ENCODE measurements at regions not wholly inside any gene's neighbourhood (a gene's known extent, or its start where the extent isn't known, plus 50 kb on each side); places are given as distances from the start of the nearest gene placed in this dataset.

GRCh38 chr1:234997201-234997895, 131.3 kb downstream of the TOMM20 start (continued):
- TF ChIP-seq PBX2 (CRISPR knock-in tag; IDR thresholded peaks at IDR 0.05) (no peak), ZNF574 (CRISPR knock-in tag; IDR thresholded peaks at IDR 0.05) (peak; percentile 60; the same call in 1 of the 2 replicates), ZNF556 (CRISPR knock-in tag; IDR thresholded peaks at IDR 0.05; ENCODE audit: borderline replicate concordance) (peak; percentile 60; the same call in 1 of the 2 replicates), ZNF451 (CRISPR knock-in tag; IDR thresholded peaks at IDR 0.05) (no peak), HNRNPK (IDR thresholded peaks at IDR 0.05; ENCODE audit: low read depth, low read length, poor library complexity, severe bottlenecking) (no peak), ZNF746 (CRISPR knock-in tag; IDR thresholded peaks at IDR 0.05) (peak; percentile 59; the same call in 1 of the 2 replicates), ZFX (CRISPR knock-in tag; IDR thresholded peaks at IDR 0.05; ENCODE audit: low read depth) (peak; percentile 61), HMGA1 (CRISPR knock-in tag; conservative IDR thresholded peaks at IDR 0.05) (no peak), ZNF260 (CRISPR knock-in tag; IDR thresholded peaks at IDR 0.05; ENCODE audit: borderline replicate concordance, low read depth) (no peak), ZNF414 (CRISPR knock-in tag; IDR thresholded peaks at IDR 0.05) (0 out of 2 replicates have a peak, but pooled peaks have one; percentile 46), SKI (IDR thresholded peaks at IDR 0.05; ENCODE audit: partially characterized antibody) (peak; percentile 68), ATF2 (CRISPR knock-in tag; IDR thresholded peaks at IDR 0.05) (peak; percentile 50; the same call in 1 of the 2 replicates), HOXA3 (CRISPR knock-in tag; IDR thresholded peaks at IDR 0.05) (peak; percentile 82), ZNF142 (CRISPR knock-in tag; IDR thresholded peaks at IDR 0.05) (no peak; the same call in 1 of the 2 replicates), ZNF782 (CRISPR knock-in tag; IDR thresholded peaks at IDR 0.05; ENCODE audit: borderline replicate concordance) (no peak)
